Mucosa of descending colon (tissue), 3 donors: ENCODE measurements at regions not wholly inside any gene's neighbourhood (a gene's known extent, or its start where the extent isn't known, plus 50 kb on each side); places are given as distances from the start of the nearest gene placed in this dataset.

Source experiments
- ATAC-seq: fragments of 200-7000 bp; cut with Tn5 transposase; one replicate; pipeline ENCODE4 v1.9.1; 2020; ENCODE audit warnings: mild to moderate bottlenecking, moderate library complexity
- DNase-seq, 3 donors: peaks; one replicate each; pipeline ENCODE4 v3.0.0-alpha.2; 2020
- H3K36me3 ChIP-seq: fragments of 200-600 bp; one replicate; pipeline ENCODE4 v1.8.0; 2021; ENCODE audit warnings: low read depth, mild to moderate bottlenecking
- H3K4me1 ChIP-seq: fragments of 200-600 bp; one replicate; pipeline ENCODE4 v1.8.0; 2021; ENCODE audit warnings: low read depth, mild to moderate bottlenecking
- H3K4me3 ChIP-seq: fragments of 200-600 bp; one replicate; pipeline ENCODE4 v1.8.0; 2021; ENCODE audit warnings: mild to moderate bottlenecking
- H3K9me3 ChIP-seq: fragments of 200-600 bp; one replicate; pipeline ENCODE4 v1.8.0; 2021; ENCODE audit warnings: mild to moderate bottlenecking
- intact Hi-C, 2 donors: fragments of 100-400 bp; cut with DNase I in 1 of 2; cut with micrococcal nuclease in 1 of 2; formaldehyde crosslinking; loops; one replicate each; pipeline versions ENCODE4 v1.11.0 to v1.11.1; 2022; cut with DNase I, micrococcal nuclease
- TF ChIP-seq, protein P1 (sequence below): fragments of 200-600 bp; IDR thresholded peaks from one replicate; pipeline ENCODE4 v1.8.0; 2022; ENCODE audit warnings: antibody characterized with exemption, mild to moderate bottlenecking
- donor health status: DM: no; HTN: no; CAD: no; lungs with moderate emphysema.
- donor health status: DM: no; HTN: no; CAD: no.
- donor health status: DM: no; HTN: yes; CAD: no.

DNA sequence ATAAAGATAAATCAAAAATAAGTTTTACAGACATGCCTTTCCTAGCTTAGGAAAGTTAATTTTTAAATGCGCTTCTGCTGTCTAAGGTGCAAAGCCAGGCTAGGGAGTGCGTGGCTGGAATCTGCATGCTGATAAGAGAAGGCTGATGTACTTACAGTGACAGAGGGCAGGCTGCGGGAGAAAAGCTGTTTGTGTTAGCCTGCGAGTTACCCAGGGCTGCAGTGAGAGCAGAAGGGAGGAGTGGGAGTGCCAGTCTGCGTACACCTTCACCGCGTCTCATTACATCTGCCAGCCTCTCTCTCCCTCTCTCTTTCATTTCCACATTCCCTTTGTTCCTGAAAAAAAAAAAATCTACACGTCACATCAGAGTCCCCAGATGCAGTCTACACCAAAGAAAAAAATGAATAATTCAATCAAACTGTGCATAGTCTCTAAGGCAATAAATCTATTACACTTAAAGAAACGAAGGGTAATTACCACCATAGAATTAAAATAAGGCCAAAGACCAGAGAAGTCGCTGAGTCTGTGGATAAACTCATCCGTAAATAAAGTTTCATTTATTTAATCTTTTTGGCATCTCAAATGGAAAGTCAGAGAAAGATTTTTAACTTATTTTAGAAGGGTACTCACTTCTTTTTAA is 126.4 kb upstream of the C11orf58 start:
- TF ChIP-seq, protein P1, sequence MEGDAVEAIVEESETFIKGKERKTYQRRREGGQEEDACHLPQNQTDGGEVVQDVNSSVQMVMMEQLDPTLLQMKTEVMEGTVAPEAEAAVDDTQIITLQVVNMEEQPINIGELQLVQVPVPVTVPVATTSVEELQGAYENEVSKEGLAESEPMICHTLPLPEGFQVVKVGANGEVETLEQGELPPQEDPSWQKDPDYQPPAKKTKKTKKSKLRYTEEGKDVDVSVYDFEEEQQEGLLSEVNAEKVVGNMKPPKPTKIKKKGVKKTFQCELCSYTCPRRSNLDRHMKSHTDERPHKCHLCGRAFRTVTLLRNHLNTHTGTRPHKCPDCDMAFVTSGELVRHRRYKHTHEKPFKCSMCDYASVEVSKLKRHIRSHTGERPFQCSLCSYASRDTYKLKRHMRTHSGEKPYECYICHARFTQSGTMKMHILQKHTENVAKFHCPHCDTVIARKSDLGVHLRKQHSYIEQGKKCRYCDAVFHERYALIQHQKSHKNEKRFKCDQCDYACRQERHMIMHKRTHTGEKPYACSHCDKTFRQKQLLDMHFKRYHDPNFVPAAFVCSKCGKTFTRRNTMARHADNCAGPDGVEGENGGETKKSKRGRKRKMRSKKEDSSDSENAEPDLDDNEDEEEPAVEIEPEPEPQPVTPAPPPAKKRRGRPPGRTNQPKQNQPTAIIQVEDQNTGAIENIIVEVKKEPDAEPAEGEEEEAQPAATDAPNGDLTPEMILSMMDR, result no peak
- Histone ChIP-seq H3K36me3 (no peaks in the 10 kb centered on the region), H3K4me3 (no peak overlapping the region), H3K4me1 (peaks cover 24% of the 10 kb centered on the region), H3K9me3 (no peaks in the 10 kb centered on the region)
- DNase-seq (peak in 1 of 3 donors; percentile 8), ATAC-seq (no peak)
- intact Hi-C loops, result no loop called here

DNA sequence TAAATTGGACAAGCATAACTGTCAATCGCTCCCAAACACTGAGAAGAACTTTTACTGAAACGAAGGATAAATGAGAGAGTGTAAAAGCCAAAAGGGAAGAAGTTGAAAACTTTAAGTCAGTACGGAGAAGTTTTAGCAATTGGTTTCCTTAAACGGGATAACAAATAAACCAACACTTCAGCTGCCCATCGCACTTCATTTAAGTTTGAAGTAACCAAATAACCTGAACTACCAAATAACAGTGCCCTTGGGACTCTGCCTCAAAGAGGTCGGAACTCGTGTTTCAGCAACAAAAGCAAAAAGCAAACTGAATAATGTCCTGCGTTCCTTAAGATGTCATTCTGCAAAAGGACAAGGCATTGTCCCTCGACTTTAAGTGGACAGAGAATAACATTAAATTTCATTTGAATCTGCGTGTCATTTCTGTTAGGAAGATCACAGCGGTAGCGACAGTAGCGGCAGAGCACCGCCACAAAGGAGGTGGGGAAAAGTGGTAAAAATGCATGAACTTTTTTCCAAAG is 127.0 kb upstream of the C11orf58 start:
- Histone ChIP-seq H3K9me3 (no peaks in the 10 kb centered on the region), H3K4me3 (no peak overlapping the region), H3K36me3 (no peaks in the 10 kb centered on the region), H3K4me1 (peaks cover 28% of the 10 kb centered on the region)
- no peak for DNase-seq
- ATAC-seq, result no peak
- intact Hi-C loops, result no loop called here
- TF ChIP-seq, protein P1, result no peak

- intact Hi-C loops, result no loop called here
- Histone ChIP-seq H3K36me3 (no peaks in the 10 kb centered on the region), H3K9me3 (no peaks in the 10 kb centered on the region), H3K4me1 (peaks cover 31% of the 10 kb centered on the region), H3K4me3 (no peak overlapping the region)
- peak in 1 of 3 donors; percentile 48 for DNase-seq
- ATAC-seq, result no peak
- TF ChIP-seq, protein P1, result no peak
Observed at GRCh38 chr11:16610738-16611388, 127.6 kb upstream of the C11orf58 start.

DNA sequence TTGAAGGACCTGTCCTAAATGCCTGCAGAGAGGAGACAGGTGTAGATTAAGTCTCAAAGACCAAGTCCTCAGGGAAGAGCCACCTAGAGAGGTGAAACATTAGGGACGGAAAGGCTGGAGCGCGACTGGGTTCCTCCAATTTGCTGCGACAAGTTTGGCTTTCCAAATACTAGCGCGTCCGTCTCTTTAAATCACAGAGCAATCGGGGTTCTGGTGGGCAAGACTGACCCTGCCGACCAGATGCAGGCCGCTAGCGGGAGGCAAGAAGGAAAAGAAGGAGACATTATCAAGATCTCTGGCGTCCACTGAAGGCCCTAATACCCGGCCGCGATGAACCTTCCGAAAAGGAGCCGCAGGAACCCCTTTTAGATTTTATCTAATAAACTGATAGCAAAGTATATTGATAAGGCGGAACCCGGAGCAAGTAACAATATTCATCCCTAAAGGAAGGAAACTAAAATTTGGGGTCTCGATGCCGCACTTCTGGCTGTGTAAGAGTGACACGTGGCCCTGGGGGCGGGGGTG is 128.2 kb upstream of the C11orf58 start:
- no peaks in the 10 kb centered on the region for H3K36me3 ChIP-seq
- H3K4me1 ChIP-seq, result peaks cover 31% of the 10 kb centered on the region
- H3K9me3 ChIP-seq, result no peaks in the 10 kb centered on the region
- intact Hi-C loops, result no loop called here
- DNase-seq, result peak in 1 of 3 donors; percentile 27
- ATAC-seq, result no peak
- TF ChIP-seq, protein P1, result no peak
- no peak overlapping the region for H3K4me3 ChIP-seq

DNA sequence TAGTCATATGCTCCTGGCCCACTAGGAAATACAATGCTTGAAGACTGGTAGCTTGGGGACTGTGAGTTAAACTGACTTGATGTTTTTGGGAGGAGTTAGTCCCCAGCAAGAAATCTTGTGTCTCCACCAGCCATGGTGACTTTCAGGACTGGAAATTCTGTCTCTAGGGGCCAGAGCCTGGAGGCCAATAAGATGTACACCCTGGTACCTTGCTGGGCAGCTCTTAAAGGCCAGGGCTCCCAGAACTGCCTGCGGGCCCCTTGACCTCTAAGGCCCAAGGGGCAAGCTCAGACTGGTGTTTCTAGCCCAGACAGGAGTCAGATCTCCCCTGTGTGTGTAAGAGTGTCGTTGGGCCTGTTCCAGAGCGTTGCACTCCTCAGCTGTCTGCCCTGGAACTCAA is 128.7 kb upstream of the C11orf58 start:
- Histone ChIP-seq H3K4me1 (peaks cover 31% of the 10 kb centered on the region), H3K4me3 (no peak overlapping the region), H3K9me3 (no peaks in the 10 kb centered on the region), H3K36me3 (no peaks in the 10 kb centered on the region)
- TF ChIP-seq, protein P1, result no peak
- intact Hi-C loops, result loop anchor here (10.0 kb wide), 3 partner anchors 775 to 965 kb away; no protein-coding TSS in a partner anchor
- no peak for ATAC-seq
- no peak for DNase-seq
